Ishikawa (cell line): ENCODE measurements at regions not wholly inside any gene's neighbourhood (a gene's known extent, or its start where the extent isn't known, plus 50 kb on each side); places are given as distances from the start of the nearest gene placed in this dataset.

Experiments
- CEBPB ChIP-seq: IDR thresholded peaks from 2 replicates; pipeline ENCODE4 v1.6.1; 2012
- CREB1 ChIP-seq: IDR thresholded peaks from 2 replicates; pipeline ENCODE4 v1.6.1; 2012; ENCODE audit warnings: low read depth
- EP300 ChIP-seq: IDR thresholded peaks from 2 replicates; pipeline ENCODE4 v1.6.1; 2012; ENCODE audit warnings: borderline replicate concordance
- FOXM1 ChIP-seq: IDR thresholded peaks from 2 replicates; pipeline ENCODE4 v1.6.1; 2012; ENCODE audit warnings: low read depth, borderline replicate concordance
- NFIC ChIP-seq: IDR thresholded peaks from 2 replicates; pipeline ENCODE4 v1.6.1; 2012
- RAD21 ChIP-seq: IDR thresholded peaks from 2 replicates; pipeline ENCODE4 v1.6.1; 2012; ENCODE audit warnings: low read depth
- TAF1 ChIP-seq: IDR thresholded peaks from 2 replicates; pipeline ENCODE4 v1.6.1; 2012; ENCODE audit warnings: low read depth, mild to moderate bottlenecking
- TCF12 ChIP-seq: IDR thresholded peaks from 2 replicates; pipeline ENCODE4 v1.6.1; 2012; ENCODE audit warnings: low read depth
- TEAD4 ChIP-seq: IDR thresholded peaks from 2 replicates; pipeline ENCODE4 v1.6.1; 2012
- YY1 ChIP-seq: IDR thresholded peaks from 2 replicates; pipeline ENCODE4 v1.6.1; 2012; ENCODE audit warnings: low read depth
- ZBTB7A ChIP-seq: IDR thresholded peaks from 2 replicates; pipeline ENCODE4 v1.6.1; 2012; ENCODE audit warnings: low read depth
- TF ChIP-seq, protein P1 (sequence below): IDR thresholded peaks from 2 replicates; pipeline ENCODE4 v1.6.1; 2012; ENCODE audit warnings: low read depth, mild to moderate bottlenecking
- TF ChIP-seq, protein P2 (sequence below): IDR thresholded peaks from 2 replicates; pipeline ENCODE4 v1.6.1; 2012
- TF ChIP-seq, protein P3 (sequence below): IDR thresholded peaks from 2 replicates; pipeline ENCODE4 v1.6.1; 2012

DNA sequence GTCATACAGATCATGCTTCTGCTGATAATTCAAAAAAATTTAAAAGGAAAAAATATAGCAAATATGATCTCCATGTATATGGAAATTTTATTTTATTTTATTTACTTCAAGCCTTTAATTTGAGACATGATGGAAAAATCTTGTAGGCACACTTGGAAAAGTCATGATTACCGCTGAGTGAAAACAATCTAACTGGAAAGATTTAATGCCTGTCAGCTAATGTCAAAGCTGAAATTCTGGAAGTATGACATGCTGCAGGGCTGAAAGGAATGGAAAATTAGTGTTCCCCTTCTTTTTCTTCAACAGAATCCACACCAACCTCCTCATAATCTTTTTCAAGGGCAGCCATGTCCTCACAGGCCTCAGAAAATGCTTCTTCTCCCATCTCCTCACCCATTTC lies 58.2 kb downstream of the RPRM start:
- TF ChIP-seq RAD21 (no peak), EP300 (no peak), YY1 (no peak), TEAD4 (no peak)
- TF ChIP-seq, protein P1, sequence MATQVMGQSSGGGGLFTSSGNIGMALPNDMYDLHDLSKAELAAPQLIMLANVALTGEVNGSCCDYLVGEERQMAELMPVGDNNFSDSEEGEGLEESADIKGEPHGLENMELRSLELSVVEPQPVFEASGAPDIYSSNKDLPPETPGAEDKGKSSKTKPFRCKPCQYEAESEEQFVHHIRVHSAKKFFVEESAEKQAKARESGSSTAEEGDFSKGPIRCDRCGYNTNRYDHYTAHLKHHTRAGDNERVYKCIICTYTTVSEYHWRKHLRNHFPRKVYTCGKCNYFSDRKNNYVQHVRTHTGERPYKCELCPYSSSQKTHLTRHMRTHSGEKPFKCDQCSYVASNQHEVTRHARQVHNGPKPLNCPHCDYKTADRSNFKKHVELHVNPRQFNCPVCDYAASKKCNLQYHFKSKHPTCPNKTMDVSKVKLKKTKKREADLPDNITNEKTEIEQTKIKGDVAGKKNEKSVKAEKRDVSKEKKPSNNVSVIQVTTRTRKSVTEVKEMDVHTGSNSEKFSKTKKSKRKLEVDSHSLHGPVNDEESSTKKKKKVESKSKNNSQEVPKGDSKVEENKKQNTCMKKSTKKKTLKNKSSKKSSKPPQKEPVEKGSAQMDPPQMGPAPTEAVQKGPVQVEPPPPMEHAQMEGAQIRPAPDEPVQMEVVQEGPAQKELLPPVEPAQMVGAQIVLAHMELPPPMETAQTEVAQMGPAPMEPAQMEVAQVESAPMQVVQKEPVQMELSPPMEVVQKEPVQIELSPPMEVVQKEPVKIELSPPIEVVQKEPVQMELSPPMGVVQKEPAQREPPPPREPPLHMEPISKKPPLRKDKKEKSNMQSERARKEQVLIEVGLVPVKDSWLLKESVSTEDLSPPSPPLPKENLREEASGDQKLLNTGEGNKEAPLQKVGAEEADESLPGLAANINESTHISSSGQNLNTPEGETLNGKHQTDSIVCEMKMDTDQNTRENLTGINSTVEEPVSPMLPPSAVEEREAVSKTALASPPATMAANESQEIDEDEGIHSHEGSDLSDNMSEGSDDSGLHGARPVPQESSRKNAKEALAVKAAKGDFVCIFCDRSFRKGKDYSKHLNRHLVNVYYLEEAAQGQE = no peak

DNA sequence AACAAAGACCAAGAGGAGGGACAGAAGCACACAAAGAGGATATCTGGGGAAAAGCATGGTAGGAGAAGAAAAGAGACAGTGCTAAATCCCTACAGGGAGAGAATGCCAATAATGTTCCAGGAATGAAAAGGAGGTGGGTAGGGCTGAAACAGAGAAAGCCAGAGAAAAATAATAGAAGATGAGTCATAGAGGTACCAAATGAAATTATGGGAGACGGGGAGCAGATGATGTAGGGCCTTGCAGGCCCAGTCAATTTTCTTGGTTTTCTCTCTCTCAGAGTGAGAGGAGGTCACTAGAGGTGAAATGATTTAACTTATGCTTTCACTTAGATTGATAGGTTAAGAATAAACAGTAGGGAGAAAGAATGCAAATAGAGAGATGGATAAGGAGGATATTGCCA lies 61.5 kb downstream of the RPRM start:
- no peak for TF ChIP-seq CREB1
- TF ChIP-seq, protein P1 = no peak

DNA sequence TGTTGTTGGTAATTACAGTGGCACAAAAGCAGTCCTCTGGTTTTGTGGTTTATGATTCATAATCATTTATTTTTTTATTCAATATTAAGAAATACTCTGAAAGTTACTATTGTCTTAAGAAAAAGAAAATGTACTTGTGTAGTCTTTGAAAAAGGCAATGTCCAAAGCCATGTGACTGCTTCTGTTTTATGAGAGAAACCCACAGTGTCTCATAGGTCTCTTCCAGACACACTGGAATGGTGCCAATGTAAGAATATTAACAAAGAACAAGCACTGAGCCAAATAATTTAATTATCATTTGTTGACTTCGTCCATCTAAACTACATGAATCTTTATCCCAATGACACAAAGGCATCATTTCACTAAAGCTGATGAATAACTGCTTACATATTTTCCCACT lies 62.5 kb downstream of the RPRM start:
- TF ChIP-seq EP300 (no peak), CEBPB (no peak), NFIC (no peak), YY1 (no peak)
- TF ChIP-seq, protein P2, sequence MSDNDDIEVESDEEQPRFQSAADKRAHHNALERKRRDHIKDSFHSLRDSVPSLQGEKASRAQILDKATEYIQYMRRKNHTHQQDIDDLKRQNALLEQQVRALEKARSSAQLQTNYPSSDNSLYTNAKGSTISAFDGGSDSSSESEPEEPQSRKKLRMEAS = no peak
- TF ChIP-seq, protein P1 = no peak

DNA sequence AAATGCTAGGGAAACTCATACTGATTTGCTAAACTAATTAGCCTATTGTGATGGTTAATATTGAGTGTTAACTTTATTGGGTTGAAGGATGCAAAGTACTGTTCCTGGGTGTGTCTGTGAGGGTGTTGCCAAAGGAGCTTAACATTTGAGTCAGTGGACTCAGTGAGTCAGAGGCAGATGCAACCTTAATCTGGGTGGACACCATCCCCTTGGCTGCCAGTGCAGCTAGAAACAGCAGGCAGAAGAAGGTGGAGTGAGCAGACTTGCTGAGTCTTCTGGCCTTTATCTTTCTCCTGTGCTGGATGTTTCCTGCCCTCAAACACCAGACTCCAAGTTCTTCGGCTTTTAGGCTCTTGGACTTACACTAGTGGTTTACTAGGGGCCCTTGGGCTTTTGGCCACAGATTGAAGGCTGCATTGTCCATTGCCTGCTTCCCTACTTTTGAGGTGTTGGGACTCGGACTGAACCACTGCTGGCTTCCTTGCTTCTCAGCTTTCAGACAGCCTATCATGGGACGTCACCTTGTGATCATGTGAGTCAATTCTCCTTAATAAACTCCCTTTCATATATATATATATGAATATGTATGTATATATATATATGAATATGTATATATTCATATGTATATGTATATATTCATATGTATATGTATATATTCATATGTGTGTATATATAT lies 69.7 kb downstream of the RPRM start:
- TF ChIP-seq, protein P2 = no peak
- no peak for TF ChIP-seq ZBTB7A
- TF ChIP-seq, protein P3, sequence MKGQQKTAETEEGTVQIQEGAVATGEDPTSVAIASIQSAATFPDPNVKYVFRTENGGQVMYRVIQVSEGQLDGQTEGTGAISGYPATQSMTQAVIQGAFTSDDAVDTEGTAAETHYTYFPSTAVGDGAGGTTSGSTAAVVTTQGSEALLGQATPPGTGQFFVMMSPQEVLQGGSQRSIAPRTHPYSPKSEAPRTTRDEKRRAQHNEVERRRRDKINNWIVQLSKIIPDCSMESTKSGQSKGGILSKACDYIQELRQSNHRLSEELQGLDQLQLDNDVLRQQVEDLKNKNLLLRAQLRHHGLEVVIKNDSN = no peak
- TF ChIP-seq NFIC = no peak
- TF ChIP-seq FOXM1 = no peak
- TF ChIP-seq, protein P1 = no peak

DNA sequence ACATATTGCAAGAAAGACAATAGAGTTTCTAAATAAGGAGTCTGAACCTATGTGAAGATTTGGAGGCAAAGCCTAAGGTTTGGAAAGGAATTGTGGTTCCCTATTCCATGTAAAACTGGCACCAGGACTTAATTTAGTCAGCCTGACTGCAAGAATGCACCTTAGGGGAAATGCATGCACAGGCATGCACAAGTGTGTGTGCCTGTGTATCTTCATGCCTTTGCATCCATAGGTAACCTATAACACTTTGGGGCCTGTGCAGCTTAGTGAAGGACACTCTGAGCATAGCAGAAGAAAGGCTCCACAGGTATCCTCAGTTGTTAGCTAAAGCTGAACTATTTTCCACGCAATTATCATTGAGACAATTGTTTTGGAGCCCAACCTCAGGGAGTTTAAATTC lies 73.4 kb downstream of the RPRM start:
- TF ChIP-seq FOXM1 (no peak), NFIC (no peak), EP300 (no peak), CEBPB (no peak), TEAD4 (no peak), YY1 (no peak), TAF1 (no peak), RAD21 (no peak), CREB1 (no peak), TCF12 (no peak), ZBTB7A (no peak)
- TF ChIP-seq, protein P1 = no peak
- TF ChIP-seq, protein P2 = no peak
- TF ChIP-seq, protein P3 = no peak
